Transverse colon (tissue), 4 donors: ENCODE measurements at regions not wholly inside any gene's neighbourhood (a gene's known extent, or its start where the extent isn't known, plus 50 kb on each side); places are given as distances from the start of the nearest gene placed in this dataset.

Source experiments
- EP300 ChIP-seq: sonication (generic); formaldehyde crosslinking; IDR thresholded peaks from one replicate; pipeline ENCODE4 v1.6.1; 2017; ENCODE audit warnings: antibody characterized with exemption, low read depth
- POLR2A ChIP-seq: fragments of 450-650 bp; IDR thresholded peaks from one replicate; pipeline ENCODE4 v1.6.1; 2016; ENCODE audit warnings: antibody characterized with exemption, mild to moderate bottlenecking, moderate library complexity
- POLR2AphosphoS5 ChIP-seq, 3 donors: sonication (generic); formaldehyde crosslinking; IDR thresholded peaks; one replicate each; pipeline ENCODE4 v1.6.1; 2016; ENCODE audit warnings: antibody characterized with exemption in 3 of 3
- TF ChIP-seq, protein P1 (sequence below), 5 experiments: fragments of 200-600 bp in 3 of 5; fragments of 450-650 bp in 2 of 5; sonication (generic) in 3 of 5; IDR thresholded peaks; 1 replicate in 2 of 5; 2 replicates in 3 of 5; pipeline ENCODE4 v1.5.1; 2016 to 2017; ENCODE audit warnings: antibody characterized with exemption in 5 of 5, inconsistent platforms in 3 of 5, mild to moderate bottlenecking in 2 of 5, moderate library complexity in 1 of 5

DNA sequence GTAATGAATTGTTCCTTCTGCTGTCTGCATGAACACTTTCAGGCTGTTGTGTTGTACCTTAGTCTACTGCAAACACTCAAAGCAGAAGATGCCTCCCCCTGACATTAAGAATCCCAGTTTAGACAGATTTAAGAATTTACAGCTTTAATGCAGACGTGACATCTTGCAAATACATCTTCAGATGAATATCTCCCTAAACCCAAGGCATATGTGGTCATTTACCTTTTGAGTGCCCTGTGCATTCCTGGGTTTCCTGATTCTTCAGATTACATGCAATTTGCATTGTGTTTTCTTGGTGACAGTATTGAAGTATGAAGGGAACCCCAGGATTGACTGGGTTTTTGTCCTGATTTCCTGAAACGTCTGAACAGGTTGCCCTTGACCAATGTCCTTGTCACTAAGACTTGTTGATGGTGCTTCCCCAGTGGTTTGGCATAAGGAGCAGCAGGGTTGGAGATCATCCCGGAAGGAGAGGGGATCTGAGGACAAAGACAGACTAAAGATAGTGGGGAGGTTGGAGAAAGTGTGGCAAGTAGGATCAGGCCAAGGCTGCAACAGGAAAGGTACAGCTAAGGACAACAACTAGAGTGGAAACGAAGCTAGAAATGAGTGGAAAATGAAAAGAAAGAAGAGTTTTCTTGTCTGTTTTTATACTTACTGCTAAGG, 123.8 kb upstream of the RHOBTB1 start:
- TF ChIP-seq POLR2AphosphoS5 (IDR thresholded peaks at IDR 0.05) (no peak), POLR2A (no peak), EP300 (no peak)
- TF ChIP-seq, protein P1, sequence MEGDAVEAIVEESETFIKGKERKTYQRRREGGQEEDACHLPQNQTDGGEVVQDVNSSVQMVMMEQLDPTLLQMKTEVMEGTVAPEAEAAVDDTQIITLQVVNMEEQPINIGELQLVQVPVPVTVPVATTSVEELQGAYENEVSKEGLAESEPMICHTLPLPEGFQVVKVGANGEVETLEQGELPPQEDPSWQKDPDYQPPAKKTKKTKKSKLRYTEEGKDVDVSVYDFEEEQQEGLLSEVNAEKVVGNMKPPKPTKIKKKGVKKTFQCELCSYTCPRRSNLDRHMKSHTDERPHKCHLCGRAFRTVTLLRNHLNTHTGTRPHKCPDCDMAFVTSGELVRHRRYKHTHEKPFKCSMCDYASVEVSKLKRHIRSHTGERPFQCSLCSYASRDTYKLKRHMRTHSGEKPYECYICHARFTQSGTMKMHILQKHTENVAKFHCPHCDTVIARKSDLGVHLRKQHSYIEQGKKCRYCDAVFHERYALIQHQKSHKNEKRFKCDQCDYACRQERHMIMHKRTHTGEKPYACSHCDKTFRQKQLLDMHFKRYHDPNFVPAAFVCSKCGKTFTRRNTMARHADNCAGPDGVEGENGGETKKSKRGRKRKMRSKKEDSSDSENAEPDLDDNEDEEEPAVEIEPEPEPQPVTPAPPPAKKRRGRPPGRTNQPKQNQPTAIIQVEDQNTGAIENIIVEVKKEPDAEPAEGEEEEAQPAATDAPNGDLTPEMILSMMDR (IDR thresholded peaks at IDR 0.05): no peak
